Spleen (tissue), 11 donors: ENCODE measurements at regions not wholly inside any gene's neighbourhood (a gene's known extent, or its start where the extent isn't known, plus 50 kb on each side); places are given as distances from the start of the nearest gene placed in this dataset.

Experiments
- DNase-seq: peaks from one replicate; pipeline ENCODE4 v3.0.0-alpha.2; 2020
- H3K27ac ChIP-seq, 8 donors: fragments of 200-600 bp; sonication (generic) in 7 of 8; 1 replicate in 4 of 8; 2 replicates in 4 of 8; pipeline versions ENCODE4 v1.5.0 to v1.8.0; 2016 to 2021; ENCODE audit warnings: inconsistent platforms in 4 of 8, mild to moderate bottlenecking in 4 of 8, moderate library complexity in 1 of 8
- H3K27me3 ChIP-seq, 7 donors: fragments of 200-600 bp; sonication (generic) in 6 of 7; replicated peaks in 1 of 7; 1 replicate in 4 of 7; 2 replicates in 3 of 7; pipeline versions ENCODE4 v1.5.0 to v1.8.0; 2016 to 2021; ENCODE audit warnings: inconsistent platforms in 3 of 7, mild to moderate bottlenecking in 1 of 7
- H3K36me3 ChIP-seq, 6 donors: fragments of 200-600 bp; sonication (generic) in 5 of 6; 1 replicate in 4 of 6; 2 replicates in 2 of 6; pipeline versions ENCODE4 v1.5.0 to v1.8.0; 2016 to 2021; ENCODE audit warnings: inconsistent platforms in 2 of 6
- H3K4me1 ChIP-seq, 6 donors: fragments of 200-600 bp; sonication (generic) in 5 of 6; 1 replicate in 3 of 6; 2 replicates in 3 of 6; pipeline versions ENCODE4 v1.5.0 to v1.8.0; 2016 to 2021; ENCODE audit warnings: inconsistent platforms in 3 of 6
- H3K4me3 ChIP-seq, 8 donors: fragments of 200-600 bp; sonication (generic) in 7 of 8; 1 replicate in 4 of 8; 2 replicates in 4 of 8; pipeline versions ENCODE4 v1.5.0 to v1.8.0; 2016 to 2021; ENCODE audit warnings: inconsistent platforms in 4 of 8, mild to moderate bottlenecking in 4 of 8, moderate library complexity in 2 of 8
- H3K9me3 ChIP-seq, 8 donors: fragments of 200-600 bp; sonication (generic) in 7 of 8; 1 replicate in 4 of 8; 2 replicates in 4 of 8; pipeline versions ENCODE4 v1.5.0 to v1.8.0; 2016 to 2021; ENCODE audit warnings: inconsistent platforms in 4 of 8
- POLR2A ChIP-seq, 3 donors: fragments of 450-650 bp; IDR thresholded peaks; one replicate each; pipeline ENCODE4 v1.5.1; 2017; ENCODE audit warnings: antibody characterized with exemption in 3 of 3, mild to moderate bottlenecking in 1 of 3
- POLR2AphosphoS5 ChIP-seq, 3 donors: sonication (generic); formaldehyde crosslinking; IDR thresholded peaks; one replicate each; pipeline ENCODE4 v1.5.1; 2017; ENCODE audit warnings: antibody characterized with exemption in 3 of 3
- WGBS, 5 donors: extraction: QIAGEN DNeasy Blood & Tissue Kit in 3 of 5; methylation state at CpG; one replicate each; pipeline versions ENCODE4 v1.1.5 to v1.1.7; 2013 to 2018; 5-methylcytosine and 5-hydroxymethylcytosine counted together
- intact Hi-C: fragments of 100-400 bp; cut with DNase I; formaldehyde crosslinking; loops from one replicate; pipeline ENCODE4 v1.15.0; 2023; ENCODE audit warnings: low total_unique reads
- TF ChIP-seq, protein P1 (sequence below), 11 experiments: fragments of 200-600 bp in 7 of 11; fragments of 450-650 bp in 4 of 11; sonication (generic) in 4 of 11; IDR thresholded peaks in 8 of 11; conservative IDR thresholded peaks in 3 of 11; 1 replicate in 7 of 11; 2 replicates in 4 of 11; pipeline versions ENCODE4 v1.4.0 to v1.8.0; 2016 to 2021; ENCODE audit warnings: antibody characterized with exemption in 11 of 11, inconsistent platforms in 4 of 11, mild to moderate bottlenecking in 1 of 11
- donor health status: healthy with polysubstance abuse.
- donor health status: DM: no; HTN: no; CAD: no; lungs with moderate emphysema.
- donor health status: DM: no; HTN: no; CAD: no.
- donor health status: Bipolar disorder and iron deficiency.
- donor health status: healthy.
- donor health status: DM: no; HTN: no; CAD: no.
- donor health status: DM: yes; HTN: yes; CAD: no.

DNA sequence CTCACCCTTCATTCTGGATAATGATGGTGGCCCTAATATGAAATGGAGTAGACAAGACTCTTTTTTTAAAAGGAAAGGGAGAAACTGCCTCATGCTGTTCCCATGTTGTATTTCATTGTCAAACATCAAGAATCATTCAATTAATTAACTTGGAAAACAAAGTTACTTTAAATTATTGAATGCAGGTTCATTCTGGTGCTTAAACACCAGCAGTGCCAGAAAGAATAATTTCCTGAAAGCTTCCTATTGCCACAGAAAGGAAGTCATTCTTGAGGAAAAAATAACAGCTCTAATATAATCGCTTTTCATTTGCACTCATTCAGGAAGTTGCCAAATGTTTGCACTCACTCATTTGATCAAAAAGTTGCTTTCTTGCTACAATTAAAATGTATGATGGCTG, 497.1 kb upstream of the CDH11 start:
- WGBS, 5 donors: 0 to 16% (median 4%) methylated on average over 1 of the region's 1 CpG
- H3K36me3 ChIP-seq: no peaks in the 10 kb centered on the region
- no peak for DNase-seq
- no peak for TF ChIP-seq POLR2A (IDR thresholded peaks at IDR 0.05)
- TF ChIP-seq POLR2AphosphoS5 (IDR thresholded peaks at IDR 0.05): no peak
- TF ChIP-seq, protein P1, sequence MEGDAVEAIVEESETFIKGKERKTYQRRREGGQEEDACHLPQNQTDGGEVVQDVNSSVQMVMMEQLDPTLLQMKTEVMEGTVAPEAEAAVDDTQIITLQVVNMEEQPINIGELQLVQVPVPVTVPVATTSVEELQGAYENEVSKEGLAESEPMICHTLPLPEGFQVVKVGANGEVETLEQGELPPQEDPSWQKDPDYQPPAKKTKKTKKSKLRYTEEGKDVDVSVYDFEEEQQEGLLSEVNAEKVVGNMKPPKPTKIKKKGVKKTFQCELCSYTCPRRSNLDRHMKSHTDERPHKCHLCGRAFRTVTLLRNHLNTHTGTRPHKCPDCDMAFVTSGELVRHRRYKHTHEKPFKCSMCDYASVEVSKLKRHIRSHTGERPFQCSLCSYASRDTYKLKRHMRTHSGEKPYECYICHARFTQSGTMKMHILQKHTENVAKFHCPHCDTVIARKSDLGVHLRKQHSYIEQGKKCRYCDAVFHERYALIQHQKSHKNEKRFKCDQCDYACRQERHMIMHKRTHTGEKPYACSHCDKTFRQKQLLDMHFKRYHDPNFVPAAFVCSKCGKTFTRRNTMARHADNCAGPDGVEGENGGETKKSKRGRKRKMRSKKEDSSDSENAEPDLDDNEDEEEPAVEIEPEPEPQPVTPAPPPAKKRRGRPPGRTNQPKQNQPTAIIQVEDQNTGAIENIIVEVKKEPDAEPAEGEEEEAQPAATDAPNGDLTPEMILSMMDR (IDR thresholded peaks at IDR 0.05 in 8 of 11, conservative IDR thresholded peaks at IDR 0.05 in 3 of 11): no peak
- H3K4me3 ChIP-seq: no peak overlapping the region
- peaks cover 0 to 28% (median 0%) of the 10 kb centered on the region in 7 donors for H3K27me3 ChIP-seq
- intact Hi-C loops: no loop called here
- no peak overlapping the region for H3K27ac ChIP-seq
- H3K9me3 ChIP-seq: peaks cover 0 to 7% (median 2%) of the 10 kb centered on the region in 8 donors
- peaks cover 0 to 7% (median 0%) of the 10 kb centered on the region in 6 donors for H3K4me1 ChIP-seq

DNA sequence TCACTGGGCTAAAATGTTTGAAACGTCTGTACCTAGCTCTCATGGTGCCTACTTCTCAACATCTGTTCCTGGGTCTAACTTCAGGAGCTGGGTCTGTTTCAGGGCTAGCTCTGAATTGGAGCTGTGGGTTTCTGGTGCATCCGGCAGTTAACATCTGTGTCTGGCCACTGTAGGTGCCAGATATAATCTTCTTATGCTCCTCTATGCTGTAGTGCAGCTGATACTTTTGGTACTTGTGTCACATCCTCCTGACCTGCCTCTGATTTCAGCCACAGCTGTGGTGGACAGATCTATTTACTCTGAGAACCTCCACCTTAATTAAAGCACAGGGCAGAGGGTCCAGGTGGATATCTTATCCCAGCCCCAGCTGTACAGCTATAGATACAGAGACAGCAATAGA, 496.5 kb upstream of the CDH11 start:
- H3K36me3 ChIP-seq: no peaks in the 10 kb centered on the region
- peaks cover 0 to 28% (median 0%) of the 10 kb centered on the region in 7 donors for H3K27me3 ChIP-seq
- no peak for DNase-seq
- intact Hi-C loops: no loop called here
- 25 to 67% (median 50%) methylated on average over 1 to 2 of the region's 2 CpGs for WGBS, 5 donors
- TF ChIP-seq POLR2A (IDR thresholded peaks at IDR 0.05) (no peak), POLR2AphosphoS5 (IDR thresholded peaks at IDR 0.05) (no peak)
- TF ChIP-seq, protein P1 (IDR thresholded peaks at IDR 0.05 in 8 of 11, conservative IDR thresholded peaks at IDR 0.05 in 3 of 11): no peak
- H3K27ac ChIP-seq: no peak overlapping the region
- peaks cover 0 to 7% (median 0%) of the 10 kb centered on the region in 6 donors for H3K4me1 ChIP-seq
- H3K9me3 ChIP-seq: peaks cover 0 to 11% (median 5%) of the 10 kb centered on the region in 8 donors
- H3K4me3 ChIP-seq: no peak overlapping the region

DNA sequence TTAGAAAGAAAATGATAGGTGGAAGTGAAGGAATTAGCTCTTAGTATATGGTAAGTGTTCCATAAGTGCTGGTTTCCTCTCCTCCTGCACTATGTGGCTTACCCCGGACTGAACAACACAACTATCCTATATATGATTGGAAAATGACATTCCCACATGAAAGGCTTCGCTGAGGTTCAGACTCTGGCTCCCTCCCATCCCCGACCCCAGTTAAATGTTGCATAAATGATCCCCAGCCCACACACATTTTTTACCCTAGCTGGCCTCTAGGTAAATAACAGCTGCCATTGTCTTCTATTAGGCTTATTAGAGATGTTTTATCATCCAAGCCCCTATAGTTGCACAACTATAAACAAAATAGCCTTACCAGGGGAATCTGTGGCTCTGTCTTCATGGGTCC, 495.6 kb upstream of the CDH11 start:
- peaks cover 0 to 27% (median 0%) of the 10 kb centered on the region in 7 donors for H3K27me3 ChIP-seq
- intact Hi-C loops: no loop called here
- H3K4me1 ChIP-seq: peaks cover 0 to 7% (median 0%) of the 10 kb centered on the region in 6 donors
- no peak for DNase-seq
- no peak overlapping the region for H3K4me3 ChIP-seq
- peaks cover 0 to 12% (median 5%) of the 10 kb centered on the region in 8 donors for H3K9me3 ChIP-seq
- 35 to 66% (median 49%) methylated on average over 3 of the region's 3 CpGs for WGBS, 5 donors
- no peak overlapping the region for H3K27ac ChIP-seq
- TF ChIP-seq, protein P1 (IDR thresholded peaks at IDR 0.05 in 8 of 11, conservative IDR thresholded peaks at IDR 0.05 in 3 of 11): no peak
- TF ChIP-seq POLR2AphosphoS5 (IDR thresholded peaks at IDR 0.05) (no peak), POLR2A (IDR thresholded peaks at IDR 0.05) (no peak)
- H3K36me3 ChIP-seq: no peaks in the 10 kb centered on the region

DNA sequence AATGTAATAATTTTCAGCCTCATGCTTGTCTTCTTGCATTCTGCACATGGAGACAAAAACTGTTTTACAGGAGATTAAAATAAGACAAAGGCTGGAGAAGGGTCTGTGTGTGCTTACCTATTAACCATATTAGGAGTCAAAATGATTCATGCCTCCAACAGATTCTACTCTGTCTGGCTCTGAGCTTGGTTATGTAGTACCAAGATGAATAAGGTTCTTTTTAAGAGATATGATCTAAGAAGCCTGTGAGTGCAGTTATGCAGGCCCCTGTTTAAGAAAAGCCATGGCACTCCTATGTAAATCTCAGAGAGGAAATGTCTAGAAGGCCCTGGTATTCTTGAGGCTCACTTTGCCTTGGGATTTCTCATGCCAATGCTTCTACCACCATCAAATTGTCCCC, 486.6 kb upstream of the CDH11 start:
- no peaks in the 10 kb centered on the region for H3K4me1 ChIP-seq
- no peak for DNase-seq
- no peak overlapping the region for H3K27ac ChIP-seq
- no peak overlapping the region for H3K4me3 ChIP-seq
- TF ChIP-seq POLR2A (IDR thresholded peaks at IDR 0.05) (no peak), POLR2AphosphoS5 (IDR thresholded peaks at IDR 0.05) (no peak)
- TF ChIP-seq, protein P1 (IDR thresholded peaks at IDR 0.05 in 8 of 11, conservative IDR thresholded peaks at IDR 0.05 in 3 of 11): no peak
- H3K36me3 ChIP-seq: no peaks in the 10 kb centered on the region
- no peaks in the 10 kb centered on the region for H3K27me3 ChIP-seq
- intact Hi-C loops: no loop called here
- H3K9me3 ChIP-seq: peaks cover 0 to 6% (median 0%) of the 10 kb centered on the region in 8 donors
